B cell (primary cell): ENCODE measurements at regions not wholly inside any gene's neighbourhood (a gene's known extent, or its start where the extent isn't known, plus 50 kb on each side); places are given as distances from the start of the nearest gene placed in this dataset.

Source experiments
- ATAC-seq: fragments of 200-7000 bp; cut with Tn5 transposase; one replicate; pipeline ENCODE4 v1.10.0; 2021; ENCODE audit warnings: low read depth, mild to moderate bottlenecking, moderate number of reproducible peaks, moderate library complexity
- CTCF ChIA-PET: fragments of 350-600 bp; sonication (Branson Sonifier 250); formaldehyde crosslinking; loops from one replicate; lab custom pipeline; 2021; ENCODE audit warnings: antibody characterized with exemption, inconsistent platforms; lab: Charles Lee
- POLR2A ChIA-PET: fragments of 350-600 bp; sonication (Branson Sonifier 250); formaldehyde crosslinking; loops from one replicate; lab custom pipeline; 2021; ENCODE audit warnings: antibody characterized with exemption; lab: Charles Lee
- DNase-seq: peaks from one replicate; pipeline ENCODE4 v3.0.0; 2013
- H2AFZ ChIP-seq: 2 replicates; pipeline ENCODE4 v1.6.1; 2012; ENCODE audit warnings: mild to moderate bottlenecking, low read depth, low read length; ENCODE audit not compliant: insufficient read depth, poor library complexity, severe bottlenecking
- H3K27ac ChIP-seq, 2 donors: 1 replicate in 1 of 2; 2 replicates in 1 of 2; pipeline ENCODE4 v1.5.1; 2012 to 2013; ENCODE audit warnings: low read length in 2 of 2, mild to moderate bottlenecking in 2 of 2, moderate library complexity in 1 of 2
- H3K27me3 ChIP-seq, 4 experiments: fragments of 200-600 bp in 1 of 4; sonication (generic) in 1 of 4; replicated peaks in 1 of 4; 1 replicate in 2 of 4; 2 replicates in 2 of 4; pipeline versions ENCODE4 v1.6.1 to v1.7.0; 2013 to 2016; ENCODE audit warnings: low read length in 3 of 4, mild to moderate bottlenecking in 2 of 4, mixed read lengths in 1 of 4, moderate library complexity in 1 of 4; ENCODE audit not compliant: insufficient read depth in 4 of 4, control insufficient read depth in 3 of 4; ENCODE audit errors: control extremely low read depth in 1 of 4
- H3K36me3 ChIP-seq, 2 experiments: replicated peaks in 1 of 2; 1 replicate in 1 of 2; 2 replicates in 1 of 2; pipeline versions ENCODE4 v1.6.1 to v1.7.1; 2013; ENCODE audit warnings: low read length in 1 of 2; ENCODE audit not compliant: insufficient read depth in 2 of 2, control insufficient read depth in 1 of 2; ENCODE audit errors: control extremely low read depth in 1 of 2, extremely low read depth in 1 of 2
- H3K4me1 ChIP-seq, 2 donors: fragments of 200-600 bp in 1 of 2; sonication (generic) in 1 of 2; 1 replicate in 1 of 2; 2 replicates in 1 of 2; pipeline versions ENCODE4 v1.5.1 to v1.6.1; 2013 to 2017; ENCODE audit warnings: low read length in 2 of 2; ENCODE audit not compliant: control insufficient read depth in 2 of 2, insufficient read depth in 2 of 2
- H3K4me2 ChIP-seq: replicated peaks from 2 replicates; pipeline ENCODE3; 2012; ENCODE audit warnings: mild to moderate bottlenecking, low read depth, low read length; ENCODE audit not compliant: poor library complexity, severe bottlenecking
- H3K4me3 ChIP-seq, 5 experiments: fragments of 200-600 bp in 1 of 5; sonication (generic) in 1 of 5; 1 replicate in 3 of 5; 2 replicates in 2 of 5; pipeline versions ENCODE4 v1.5.1 to v1.7.0; 2011 to 2016; ENCODE audit warnings: low read length in 4 of 5, mild to moderate bottlenecking in 4 of 5, low read depth in 2 of 5, control low read depth in 1 of 5, moderate library complexity in 1 of 5; ENCODE audit not compliant: insufficient read depth in 1 of 5; ENCODE audit errors: control extremely low read depth in 1 of 5, extremely low read depth in 1 of 5
- H3K79me2 ChIP-seq: fragments of 200-600 bp; sonication (generic); one replicate; pipeline ENCODE4 v1.6.0; 2016; ENCODE audit warnings: low read length; ENCODE audit not compliant: control insufficient read depth, insufficient read depth
- H3K9ac ChIP-seq: fragments of 200-600 bp; sonication (generic); 2 replicates; pipeline ENCODE4 v1.6.1; 2017; ENCODE audit warnings: mild to moderate bottlenecking, low read length, moderate library complexity
- H3K9me3 ChIP-seq, 3 donors: one replicate each; pipeline versions ENCODE4 v1.6.1 to v1.7.1; 2013; ENCODE audit warnings: low read length in 2 of 3; ENCODE audit not compliant: control insufficient read depth in 2 of 3, insufficient read depth in 1 of 3; ENCODE audit errors: control extremely low read depth in 1 of 3
- H4K20me1 ChIP-seq: 2 replicates; pipeline ENCODE4 v1.6.0; 2012; ENCODE audit warnings: mild to moderate bottlenecking, low read length; ENCODE audit not compliant: insufficient read depth, control insufficient read depth, poor library complexity, severe bottlenecking
- H3K27ac Mint-ChIP-seq: one replicate; pipeline ENCODE4 v1.8.0; 2021; ENCODE audit warnings: mixed read lengths
- H3K27me3 Mint-ChIP-seq: one replicate; pipeline ENCODE4 v1.8.0; 2021; ENCODE audit warnings: mixed read lengths
- H3K4me1 Mint-ChIP-seq: one replicate; pipeline ENCODE4 v1.8.0; 2021; ENCODE audit warnings: mixed read lengths
- H3K4me3 Mint-ChIP-seq: one replicate; pipeline ENCODE4 v1.8.0; 2021; ENCODE audit warnings: mixed read lengths
- H3K9me3 Mint-ChIP-seq: one replicate; pipeline ENCODE4 v1.8.0; 2022; ENCODE audit warnings: mixed read lengths; ENCODE audit not compliant: insufficient read depth
- CTCF ChIP-seq: fragments of 200-600 bp; IDR thresholded peaks from one replicate; pipeline ENCODE4 v1.8.0; 2022; ENCODE audit warnings: antibody characterized with exemption, mild to moderate bottlenecking
- EZH2 ChIP-seq: IDR thresholded peaks from 2 replicates; pipeline ENCODE4 v1.6.1; 2012; ENCODE audit warnings: borderline replicate concordance, low read depth, mild to moderate bottlenecking, moderate library complexity, low read length; ENCODE audit not compliant: insufficient read depth, poor library complexity, severe bottlenecking
- WGBS: methylation state at CpG from one replicate; pipeline ENCODE4 v1.1.5; 2013; ENCODE audit warnings: missing lambda C conversion rate; ENCODE audit not compliant: insufficient coverage; 5-methylcytosine and 5-hydroxymethylcytosine counted together
- intact Hi-C: fragments of 100-400 bp; cut with micrococcal nuclease; formaldehyde crosslinking; loops from one replicate; pipeline ENCODE4 v1.10.0; 2022

- TF ChIP-seq EZH2 = no peak
- no peak for TF ChIP-seq CTCF
- no peaks in the 10 kb centered on the region for H3K79me2 ChIP-seq
- H3K27ac ChIP-seq = no peak overlapping the region
- POLR2A ChIA-PET = no interaction called here
- no CpG with 5 or more reads among the region's 2 CpGs for WGBS
- no peak overlapping the region for H3K4me2 ChIP-seq
- no peaks in the 10 kb centered on the region for H3K4me1 ChIP-seq
- CTCF ChIA-PET = no interaction called here
- H4K20me1 ChIP-seq = no peaks in the 10 kb centered on the region
- H3K4me3 Mint-ChIP-seq = no peak overlapping the region
- H3K36me3 ChIP-seq = no peaks in the 10 kb centered on the region
- no peaks in the 10 kb centered on the region for H3K27me3 ChIP-seq
- H3K4me1 Mint-ChIP-seq = no peaks in the 10 kb centered on the region
- peaks cover 2% of the 10 kb centered on the region for H3K9me3 Mint-ChIP-seq
- ATAC-seq (no peak), DNase-seq (no peak)
- H3K27ac Mint-ChIP-seq = no peak overlapping the region
- H3K9me3 ChIP-seq = peaks cover 0 to 1% (median 0%) of the 10 kb centered on the region in 3 donors
- intact Hi-C loops = no loop called here
- no peak overlapping the region for H2AFZ ChIP-seq
- H3K27me3 Mint-ChIP-seq = peaks cover 3% of the 10 kb centered on the region
- H3K4me3 ChIP-seq = no peak overlapping the region
- no peak overlapping the region for H3K9ac ChIP-seq
Measured at GRCh38 chr9:87002517-87002916, 55.2 kb upstream of the GAS1 start.

- Histone ChIP-seq H2AFZ (no peak overlapping the region), H3K4me1 (no peaks in the 10 kb centered on the region), H3K79me2 (no peaks in the 10 kb centered on the region), H3K4me3 (no peak overlapping the region), H3K9ac (no peak overlapping the region), H3K9me3 (peaks cover 0 to 1% (median 0%) of the 10 kb centered on the region in 3 donors), H3K4me2 (no peak overlapping the region), H4K20me1 (no peaks in the 10 kb centered on the region), H3K27me3 (no peaks in the 10 kb centered on the region), H3K27ac (no peak overlapping the region), H3K36me3 (no peaks in the 10 kb centered on the region)
- DNase-seq (no peak), ATAC-seq (no peak)
- POLR2A ChIA-PET = no interaction called here
- intact Hi-C loops = no loop called here
- TF ChIP-seq CTCF = no peak
- no peaks in the 10 kb centered on the region for H3K4me1 Mint-ChIP-seq
- H3K27ac Mint-ChIP-seq = no peak overlapping the region
- CTCF ChIA-PET = no interaction called here
- H3K27me3 Mint-ChIP-seq = peaks cover 3% of the 10 kb centered on the region
- no peak overlapping the region for H3K4me3 Mint-ChIP-seq
- H3K9me3 Mint-ChIP-seq = peaks cover 2% of the 10 kb centered on the region
Measured at GRCh38 chr9:87004016-87004415, 56.7 kb upstream of the GAS1 start.
